ENCODE measurements at regions not wholly inside any gene's neighbourhood (a gene's known extent, or its start where the extent isn't known, plus 50 kb on each side); places are given as distances from the start of the nearest gene placed in this dataset.

- TF ChIP-seq ZNF274 (CRISPR knock-in tag; IDR thresholded peaks at IDR 0.05) (no peak), EP300 (IDR thresholded peaks at IDR 0.05; ENCODE audit: low read depth in 2 of 2, low read length in 2 of 2) (no peak), EP300 (CRISPR knock-in tag; IDR thresholded peaks at IDR 0.05; ENCODE audit: borderline replicate concordance) (no peak), ZNF780A (CRISPR knock-in tag; IDR thresholded peaks at IDR 0.05) (no peak), MIER3 (CRISPR knock-in tag; IDR thresholded peaks at IDR 0.05; ENCODE audit: borderline replicate concordance) (no peak), FOXM1 (CRISPR knock-in tag; IDR thresholded peaks at IDR 0.05) (no peak), ZNF232 (CRISPR knock-in tag; IDR thresholded peaks at IDR 0.05; ENCODE audit: borderline replicate concordance) (no peak), ZFP36L2 (CRISPR knock-in tag; IDR thresholded peaks at IDR 0.05) (no peak)
- TF ChIP-seq, protein P1, sequence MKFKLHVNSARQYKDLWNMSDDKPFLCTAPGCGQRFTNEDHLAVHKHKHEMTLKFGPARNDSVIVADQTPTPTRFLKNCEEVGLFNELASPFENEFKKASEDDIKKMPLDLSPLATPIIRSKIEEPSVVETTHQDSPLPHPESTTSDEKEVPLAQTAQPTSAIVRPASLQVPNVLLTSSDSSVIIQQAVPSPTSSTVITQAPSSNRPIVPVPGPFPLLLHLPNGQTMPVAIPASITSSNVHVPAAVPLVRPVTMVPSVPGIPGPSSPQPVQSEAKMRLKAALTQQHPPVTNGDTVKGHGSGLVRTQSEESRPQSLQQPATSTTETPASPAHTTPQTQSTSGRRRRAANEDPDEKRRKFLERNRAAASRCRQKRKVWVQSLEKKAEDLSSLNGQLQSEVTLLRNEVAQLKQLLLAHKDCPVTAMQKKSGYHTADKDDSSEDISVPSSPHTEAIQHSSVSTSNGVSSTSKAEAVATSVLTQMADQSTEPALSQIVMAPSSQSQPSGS (CRISPR knock-in tag; IDR thresholded peaks at IDR 0.05), result no peak
- TF ChIP-seq, protein P2, sequence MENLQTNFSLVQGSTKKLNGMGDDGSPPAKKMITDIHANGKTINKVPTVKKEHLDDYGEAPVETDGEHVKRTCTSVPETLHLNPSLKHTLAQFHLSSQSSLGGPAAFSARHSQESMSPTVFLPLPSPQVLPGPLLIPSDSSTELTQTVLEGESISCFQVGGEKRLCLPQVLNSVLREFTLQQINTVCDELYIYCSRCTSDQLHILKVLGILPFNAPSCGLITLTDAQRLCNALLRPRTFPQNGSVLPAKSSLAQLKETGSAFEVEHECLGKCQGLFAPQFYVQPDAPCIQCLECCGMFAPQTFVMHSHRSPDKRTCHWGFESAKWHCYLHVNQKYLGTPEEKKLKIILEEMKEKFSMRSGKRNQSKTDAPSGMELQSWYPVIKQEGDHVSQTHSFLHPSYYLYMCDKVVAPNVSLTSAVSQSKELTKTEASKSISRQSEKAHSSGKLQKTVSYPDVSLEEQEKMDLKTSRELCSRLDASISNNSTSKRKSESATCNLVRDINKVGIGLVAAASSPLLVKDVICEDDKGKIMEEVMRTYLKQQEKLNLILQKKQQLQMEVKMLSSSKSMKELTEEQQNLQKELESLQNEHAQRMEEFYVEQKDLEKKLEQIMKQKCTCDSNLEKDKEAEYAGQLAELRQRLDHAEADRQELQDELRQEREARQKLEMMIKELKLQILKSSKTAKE (CRISPR knock-in tag; IDR thresholded peaks at IDR 0.05; ENCODE audit: borderline replicate concordance), result no peak
- Histone ChIP-seq H3K27ac (ENCODE audit: extremely low read length, insufficient read depth, low read length) (no peak overlapping the region), H2AFZ (ENCODE audit: low read length) (no peak overlapping the region), H3K27me3 (ENCODE audit: control insufficient read depth in 1 of 2, insufficient read depth in 2 of 2, low read length in 2 of 2) (no peaks in the 10 kb centered on the region; a peak in 1 of 5 replicates), H3K4me3 (replicated peaks in 1 of 3; ENCODE audit: insufficient read depth in 1 of 3, low read depth in 2 of 3, low read length in 3 of 3) (no peak overlapping the region), H3K4me2 (ENCODE audit: low read depth, low read length) (no peak overlapping the region), H3K9me3 (ENCODE audit: low read length) (no peaks in the 10 kb centered on the region), H3K4me1 (ENCODE audit: insufficient read depth, low read length) (no peaks in the 10 kb centered on the region), H3K36me3 (replicated peaks in 1 of 2; ENCODE audit: control insufficient read depth in 1 of 2, insufficient read depth in 2 of 2, low read length in 2 of 2) (no peaks in the 10 kb centered on the region), H3K9ac (ENCODE audit: insufficient read depth, low read depth, low read length) (no peak overlapping the region), H3K79me2 (ENCODE audit: insufficient read depth, low read length) (no peaks in the 10 kb centered on the region), H4K20me1 (ENCODE audit: insufficient read depth, low read length) (no peaks in the 10 kb centered on the region; the same call in 1 of the 2 replicates)
- ChIA-PET POLR2A (no interaction called here), CTCF (ENCODE audit: low intra/inter-chr PET ratio, low total read pairs) (no interaction called here)
- FAIRE-seq (no peak), ATAC-seq (no peak), DNase-seq (ENCODE audit: low spot score) (no peak)
- BruUV-seq (replicated peaks), result no TSS peak
- 29% methylated on average over 2 of the region's 2 CpGs for WGBS (ENCODE audit: low lambda C conversion rate)
- intact Hi-C loops (cut with micrococcal nuclease; ENCODE audit: unreplicated experiment), result no loop called here
- in situ Hi-C loops (cut with HindIII; ENCODE audit: extremely low pct_ligation_motif_present, low pct_unique_long_range_greater_than_20kb), result no loop called here
Measured at GRCh38 chr2:234372506-234372905, 124.4 kb downstream of the ARL4C start.

Data from HepG2 (cell line).